Activated naive CD8-positive, alpha-beta T cell treated with anti-CD3 and anti-CD28 coated beads, Interleukin-2, amount 10 ng/mL, durations not matched to agents 7 days and 5 days (primary cell): ENCODE measurements at regions not wholly inside any gene's neighbourhood (a gene's known extent, or its start where the extent isn't known, plus 50 kb on each side); places are given as distances from the start of the nearest gene placed in this dataset.
"Not testable (repeated sequence)": the region's sequence is repeated elsewhere in the genome, so short reads cannot be mapped to it uniquely, and the experiment has no call there.

Source experiments
- ATAC-seq: fragments of 150-1000 bp; cut with Tn5 transposase; one replicate; pipeline ENCODE4 v1.10.0; 2021; ENCODE audit warnings: low read depth, moderate library complexity
- POLR2A ChIA-PET: fragments of 350-600 bp; sonication (Branson Sonifier 250); formaldehyde crosslinking; loops from one replicate; lab custom pipeline; 2021; ENCODE audit warnings: antibody characterized with exemption; lab: Charles Lee
- DNase-seq: peaks from one replicate; pipeline ENCODE4 v3.0.0; 2021
- H3K27ac Mint-ChIP-seq: one replicate; pipeline ENCODE4 v1.8.0; 2022; ENCODE audit warnings: mild to moderate bottlenecking, mixed read lengths
- H3K27me3 Mint-ChIP-seq: one replicate; pipeline ENCODE4 v1.8.0; 2022; ENCODE audit warnings: mild to moderate bottlenecking, moderate library complexity, mixed read lengths
- H3K36me3 Mint-ChIP-seq: one replicate; pipeline ENCODE4 v1.8.0; 2021; ENCODE audit warnings: mild to moderate bottlenecking, mixed read lengths
- H3K4me1 Mint-ChIP-seq: one replicate; pipeline ENCODE4 v1.8.0; 2021; ENCODE audit warnings: mixed read lengths
- H3K4me3 Mint-ChIP-seq: one replicate; pipeline ENCODE4 v1.8.0; 2022; ENCODE audit warnings: mild to moderate bottlenecking, moderate library complexity, mixed read lengths
- H3K9me3 Mint-ChIP-seq: one replicate; pipeline ENCODE4 v1.8.0; 2021; ENCODE audit warnings: mixed read lengths

DNA sequence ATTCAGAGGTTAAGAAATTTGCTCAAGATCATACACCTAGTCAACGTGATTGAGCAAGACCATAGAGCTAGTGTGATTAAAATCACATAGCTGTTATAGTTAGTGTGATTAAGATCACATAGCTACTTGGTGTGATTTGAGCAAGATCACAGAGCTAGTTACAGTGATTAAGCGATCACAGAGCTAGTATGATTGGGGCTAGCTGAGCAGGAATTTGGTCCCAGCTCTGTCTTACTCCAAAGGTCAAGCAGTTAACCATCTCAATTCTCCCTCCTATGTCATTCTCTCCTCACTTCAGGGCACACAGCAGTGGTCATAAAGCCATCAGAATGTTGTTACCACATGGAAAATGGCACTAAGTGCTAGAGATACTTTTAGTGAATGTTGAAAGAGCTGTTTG lies 158.2 kb downstream of the SPTSSA start:
- no peaks in the 10 kb centered on the region for H3K9me3 Mint-ChIP-seq
- H3K27ac Mint-ChIP-seq, result no peak overlapping the region
- POLR2A ChIA-PET, result no interaction called here

DNA sequence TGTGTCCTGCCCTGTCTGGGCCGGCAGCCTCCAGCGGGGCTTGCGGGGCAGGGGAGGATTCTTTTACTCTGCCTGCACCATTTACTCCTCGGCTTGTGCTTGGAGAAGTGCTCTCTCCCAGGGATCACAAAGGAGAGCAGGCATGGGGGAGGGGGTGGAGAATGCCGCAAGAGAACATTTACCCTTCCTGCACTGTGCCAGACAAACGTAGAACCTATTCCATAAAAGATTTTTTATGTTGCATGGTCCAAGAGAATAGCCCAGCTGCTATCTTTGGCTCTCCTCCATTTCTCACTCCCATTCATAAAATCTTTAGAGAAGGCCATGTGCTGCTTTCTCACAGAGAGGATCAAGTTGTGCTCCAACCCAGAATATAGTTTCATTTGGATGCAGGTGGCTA lies 159.4 kb downstream of the SPTSSA start:
- POLR2A ChIA-PET, result no interaction called here
- Mint-ChIP-seq H3K36me3 (no peaks in the 10 kb centered on the region), H3K4me3 (no peak overlapping the region), H3K27me3 (no peaks in the 10 kb centered on the region), H3K4me1 (peaks cover 2% of the 10 kb centered on the region), H3K9me3 (no peaks in the 10 kb centered on the region), H3K27ac (no peak overlapping the region)
- ATAC-seq (no peak), DNase-seq (no peak)

More for the DNA sequence above, 158.2 kb downstream of the SPTSSA start:
- no peaks in the 10 kb centered on the region for H3K4me1 Mint-ChIP-seq
- H3K36me3 Mint-ChIP-seq, result no peaks in the 10 kb centered on the region
- H3K27me3 Mint-ChIP-seq, result peaks cover 8% of the 10 kb centered on the region
- DNase-seq (no peak), ATAC-seq (no peak)
- H3K4me3 Mint-ChIP-seq, result no peak overlapping the region

DNA sequence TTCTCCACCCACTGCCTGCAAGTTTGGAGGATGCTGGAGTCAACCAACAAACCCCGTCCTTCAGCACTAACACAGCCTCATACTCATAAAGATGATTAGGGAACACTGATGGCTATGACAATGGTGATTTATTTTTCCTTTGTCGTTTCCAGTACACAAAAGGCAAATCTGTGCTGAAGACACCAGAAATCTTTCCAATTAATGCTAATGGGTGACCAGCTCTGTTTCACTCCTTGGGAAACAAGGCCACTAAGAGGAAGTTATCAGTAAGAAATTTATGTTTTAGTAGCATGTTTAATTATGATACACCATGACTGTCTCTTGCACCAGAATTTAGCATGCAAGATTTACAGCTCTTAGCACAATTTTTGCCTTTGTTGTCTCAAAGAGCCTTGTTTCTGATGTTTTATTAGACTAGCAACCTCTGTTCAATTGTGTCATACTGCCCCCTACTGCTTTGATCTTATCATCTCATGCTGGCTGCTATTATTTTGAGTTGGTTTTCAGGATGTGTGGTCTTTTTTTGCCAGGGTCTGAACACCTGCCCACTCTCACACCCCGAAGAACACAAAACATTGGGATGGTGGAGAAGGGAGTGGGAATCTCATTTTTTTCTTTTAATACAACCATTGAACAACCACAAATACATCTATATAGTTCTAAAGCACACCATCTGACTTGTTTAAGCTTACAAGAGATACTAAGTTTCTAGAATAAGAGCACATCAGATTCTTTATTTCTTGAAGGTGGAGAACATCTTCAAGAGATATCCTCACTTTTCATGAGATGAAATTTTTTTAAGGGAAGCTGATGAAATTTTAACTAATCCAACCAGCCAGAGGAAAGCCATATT lies 160.9 kb downstream of the SPTSSA start:
- ATAC-seq (no peak), DNase-seq (no peak)
- no peaks in the 10 kb centered on the region for H3K36me3 Mint-ChIP-seq
- H3K9me3 Mint-ChIP-seq, result no peaks in the 10 kb centered on the region
- H3K4me1 Mint-ChIP-seq, result peaks cover 2% of the 10 kb centered on the region
- POLR2A ChIA-PET, result no interaction called here
- H3K27me3 Mint-ChIP-seq, result no peaks in the 10 kb centered on the region
- H3K27ac Mint-ChIP-seq, result no peak overlapping the region
- H3K4me3 Mint-ChIP-seq, result no peak overlapping the region

DNA sequence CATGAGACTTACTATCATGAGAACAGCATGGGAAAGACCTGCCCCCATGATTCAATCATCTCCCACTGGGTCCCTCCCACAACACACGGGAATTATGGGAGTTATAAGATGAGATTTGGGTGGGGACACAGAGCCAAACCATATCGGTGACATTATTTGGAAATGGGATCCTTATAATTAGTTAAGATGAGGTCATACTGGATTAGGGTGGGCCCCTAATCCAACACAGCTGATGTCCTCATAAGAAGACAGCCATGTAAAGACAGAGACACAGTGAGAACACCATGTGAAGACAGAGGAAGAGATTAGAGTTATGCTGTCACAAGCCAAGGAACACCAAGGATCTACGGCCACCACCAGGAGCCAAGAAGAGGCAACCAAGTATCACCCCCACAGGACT lies 161.7 kb downstream of the SPTSSA start:
- H3K4me3 Mint-ChIP-seq, result no peak overlapping the region
- no peak overlapping the region for H3K27ac Mint-ChIP-seq
- no peaks in the 10 kb centered on the region for H3K36me3 Mint-ChIP-seq
- no peak for ATAC-seq
- POLR2A ChIA-PET, result no interaction called here
- H3K9me3 Mint-ChIP-seq, result no peaks in the 10 kb centered on the region
- H3K4me1 Mint-ChIP-seq, result peaks cover 2% of the 10 kb centered on the region
- H3K27me3 Mint-ChIP-seq, result no peaks in the 10 kb centered on the region
- DNase-seq, result no peak

DNA sequence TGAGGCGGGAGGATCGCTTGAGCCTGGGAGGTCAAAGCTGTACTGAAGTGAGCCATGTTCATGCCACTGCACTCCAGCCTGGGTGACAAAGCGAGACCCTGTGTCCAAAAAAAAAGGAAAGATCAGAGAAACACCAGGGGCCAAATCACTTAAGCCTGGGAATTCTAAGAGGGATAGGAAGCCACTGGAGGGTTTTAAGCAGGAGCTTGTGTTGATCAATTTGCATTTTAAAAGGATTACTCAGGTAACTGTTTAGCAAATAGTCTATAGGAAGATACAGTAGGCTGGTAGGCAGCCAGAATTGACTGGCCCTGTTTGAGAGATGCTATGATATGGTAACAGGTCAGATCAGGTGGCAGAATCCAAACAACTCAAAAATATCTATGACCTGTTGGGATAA lies 162.7 kb downstream of the SPTSSA start:
- H3K27ac Mint-ChIP-seq, result no peak overlapping the region
- H3K4me3 Mint-ChIP-seq, result no peak overlapping the region
- H3K9me3 Mint-ChIP-seq, result no peaks in the 10 kb centered on the region
- no peaks in the 10 kb centered on the region for H3K36me3 Mint-ChIP-seq
- no peak for DNase-seq
- ATAC-seq, result no peak
- peaks cover 2% of the 10 kb centered on the region for H3K4me1 Mint-ChIP-seq
- H3K27me3 Mint-ChIP-seq, result no peaks in the 10 kb centered on the region
- POLR2A ChIA-PET, result no interaction called here

DNA sequence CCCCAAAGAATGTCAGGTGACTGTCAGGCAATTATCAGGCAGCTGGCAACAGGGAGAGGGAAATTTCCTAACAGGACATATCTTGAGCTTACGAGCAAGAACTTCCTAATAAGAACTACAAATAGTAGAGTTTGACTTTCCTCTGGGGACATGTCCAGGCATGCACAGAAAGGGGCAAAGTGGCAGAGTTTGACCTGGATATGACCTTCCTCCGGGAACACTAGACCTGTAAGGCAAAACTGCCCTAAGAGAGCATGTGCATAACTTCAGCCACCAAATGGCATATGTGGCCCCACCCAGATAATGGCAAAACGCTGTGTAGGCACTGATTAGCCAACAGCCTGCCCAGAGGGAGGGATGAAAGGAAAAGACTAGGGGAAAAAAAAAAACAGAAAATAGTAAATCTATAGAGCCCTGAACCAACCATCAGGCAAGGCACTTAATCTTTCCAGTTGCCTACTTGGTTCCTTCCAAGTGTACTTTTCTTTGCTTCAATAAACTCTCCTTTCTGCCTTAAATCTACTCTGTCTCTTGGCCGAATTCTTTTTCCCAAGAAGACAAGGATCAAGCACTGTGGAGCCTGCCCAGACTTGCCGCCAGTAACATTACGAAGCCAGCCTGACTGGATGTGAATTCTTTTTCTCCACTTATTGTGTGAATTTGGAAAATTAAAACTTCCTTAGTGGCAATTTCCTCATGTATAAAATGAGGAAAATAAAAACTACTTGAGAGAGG lies 164.1 kb downstream of the SPTSSA start:
- POLR2A ChIA-PET, result no interaction called here
- H3K9me3 Mint-ChIP-seq, result no peaks in the 10 kb centered on the region
- H3K36me3 Mint-ChIP-seq, result no peaks in the 10 kb centered on the region
- DNase-seq (no peak), ATAC-seq (no peak)
- H3K4me3 Mint-ChIP-seq, result no peak overlapping the region
- H3K4me1 Mint-ChIP-seq, result peaks cover 2% of the 10 kb centered on the region
- H3K27ac Mint-ChIP-seq, result no peak overlapping the region
- H3K27me3 Mint-ChIP-seq, result peaks cover under 1% of the 10 kb centered on the region

DNA sequence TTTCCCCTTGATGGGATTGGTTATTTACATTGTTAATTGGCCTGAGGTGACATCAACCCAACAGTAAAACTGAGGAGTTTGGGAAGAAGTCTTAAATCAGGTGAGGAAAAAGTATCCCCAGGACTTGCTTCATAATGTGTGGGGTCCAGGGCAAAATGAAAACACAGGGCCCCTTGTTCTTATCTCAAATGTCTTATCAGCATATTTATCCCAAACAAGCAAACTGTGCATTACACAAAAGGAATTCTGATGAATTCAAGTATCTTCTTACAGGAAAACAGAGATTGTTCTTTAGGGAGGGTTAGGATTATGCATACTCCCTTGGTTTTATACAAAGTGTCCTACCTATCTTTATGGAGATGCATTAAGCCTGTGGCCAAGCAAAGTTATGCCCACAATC lies 178.4 kb downstream of the SPTSSA start:
- Mint-ChIP-seq H3K4me3 (no peak overlapping the region), H3K27me3 (peaks cover 8% of the 10 kb centered on the region), H3K27ac (no peak overlapping the region), H3K36me3 (no peaks in the 10 kb centered on the region), H3K4me1 (no peaks in the 10 kb centered on the region), H3K9me3 (no peaks in the 10 kb centered on the region)
- POLR2A ChIA-PET, result no interaction called here
- ATAC-seq (no peak), DNase-seq (no peak)

DNA sequence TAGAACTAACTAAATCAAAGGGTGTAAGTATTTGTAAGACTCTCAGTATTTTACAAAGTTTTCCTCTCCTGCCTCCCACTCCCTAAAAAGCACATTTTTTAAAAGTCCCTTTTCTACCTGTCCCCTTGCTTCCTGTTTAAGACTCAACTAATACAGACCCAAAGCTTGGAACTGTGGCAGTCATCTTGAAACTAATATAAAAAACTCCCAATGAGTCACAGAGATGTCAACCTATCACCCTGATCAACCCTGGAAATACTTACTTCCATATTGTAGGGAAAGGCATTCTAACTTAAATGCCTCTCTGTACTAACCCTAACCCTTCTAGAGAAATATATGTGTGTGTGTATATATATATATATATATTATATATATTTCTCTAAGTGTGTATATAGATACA lies 184.8 kb downstream of the SPTSSA start:
- no peak for ATAC-seq
- no peak for DNase-seq
- Mint-ChIP-seq H3K27me3 (peaks cover 10% of the 10 kb centered on the region), H3K4me1 (no peaks in the 10 kb centered on the region), H3K27ac (no peak overlapping the region), H3K9me3 (no peaks in the 10 kb centered on the region), H3K36me3 (no peaks in the 10 kb centered on the region), H3K4me3 (no peak overlapping the region)
- POLR2A ChIA-PET, result no interaction called here

DNA sequence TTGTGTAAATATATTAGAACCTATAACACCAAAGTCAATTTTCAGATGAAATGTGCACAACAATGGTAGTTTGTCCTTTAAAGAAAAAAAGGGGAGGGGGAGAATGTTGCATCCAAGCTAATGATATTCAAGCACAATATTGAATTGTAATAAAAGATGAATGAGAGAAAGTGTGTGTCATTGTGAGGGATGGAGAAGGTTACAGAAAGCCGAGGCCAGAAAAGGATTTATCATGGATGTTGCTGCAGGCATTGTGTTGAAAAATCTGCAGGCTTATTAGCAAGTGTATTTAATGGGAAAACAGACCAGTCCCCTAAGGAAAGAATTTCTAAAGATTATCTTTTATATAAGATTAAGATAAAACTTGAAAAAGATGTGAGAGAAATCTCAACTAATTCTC lies 186.5 kb downstream of the SPTSSA start:
- no peak overlapping the region for H3K27ac Mint-ChIP-seq
- DNase-seq, result no peak
- H3K27me3 Mint-ChIP-seq, result peaks cover 9% of the 10 kb centered on the region
- H3K9me3 Mint-ChIP-seq, result no peaks in the 10 kb centered on the region
- no peak overlapping the region for H3K4me3 Mint-ChIP-seq
- ATAC-seq, result no peak
- POLR2A ChIA-PET, result no interaction called here
- no peaks in the 10 kb centered on the region for H3K36me3 Mint-ChIP-seq
- no peaks in the 10 kb centered on the region for H3K4me1 Mint-ChIP-seq

DNA sequence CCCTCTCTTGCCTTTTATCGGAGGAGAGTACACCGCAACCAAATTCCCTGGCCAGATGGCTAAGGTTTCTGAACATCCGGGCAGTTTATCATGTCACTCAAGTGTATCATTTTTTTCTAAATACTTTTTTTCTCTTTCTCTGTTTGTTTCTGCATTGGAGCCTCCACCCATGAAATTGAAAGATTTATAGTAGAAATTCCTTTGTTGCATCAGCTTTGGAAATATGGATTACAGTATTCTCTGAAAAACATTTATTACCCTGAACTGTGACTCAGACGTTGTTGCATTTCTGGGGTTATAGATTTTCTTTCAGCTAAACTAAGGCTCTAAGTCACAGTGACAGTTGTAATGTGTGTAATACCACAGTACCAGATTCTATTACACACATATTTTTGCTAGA lies 187.0 kb downstream of the SPTSSA start:
- H3K36me3 Mint-ChIP-seq, result no peaks in the 10 kb centered on the region
- DNase-seq (no peak), ATAC-seq (no peak)
- H3K27me3 Mint-ChIP-seq, result peaks cover 9% of the 10 kb centered on the region
- no peaks in the 10 kb centered on the region for H3K9me3 Mint-ChIP-seq
- POLR2A ChIA-PET, result no interaction called here
- H3K4me1 Mint-ChIP-seq, result no peaks in the 10 kb centered on the region
- H3K4me3 Mint-ChIP-seq, result no peak overlapping the region
- H3K27ac Mint-ChIP-seq, result no peak overlapping the region

DNA sequence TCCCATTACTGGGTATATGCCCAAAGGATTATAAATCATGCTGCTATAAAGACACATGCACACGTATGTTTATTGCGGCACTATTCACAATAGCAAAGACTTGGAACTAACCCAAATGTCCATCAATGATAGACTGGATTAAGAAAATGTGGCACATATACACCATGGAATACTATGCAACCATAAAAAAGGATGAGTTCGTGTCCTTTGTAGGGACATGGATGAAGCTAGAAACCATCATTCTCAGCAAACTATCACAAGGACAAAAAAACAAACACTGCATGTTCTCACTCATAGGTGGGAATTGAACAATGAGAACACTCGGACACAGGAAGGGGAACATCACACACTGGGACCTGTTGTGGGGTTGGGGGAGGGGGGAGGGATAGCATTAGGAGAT lies 188.3 kb downstream of the SPTSSA start:
- Mint-ChIP-seq H3K27me3 (peaks cover 11% of the 10 kb centered on the region), H3K27ac (peak overlapping the region; percentile 13)
- H3K9me3 Mint-ChIP-seq, DNase-seq, H3K36me3 Mint-ChIP-seq, POLR2A ChIA-PET, H3K4me1 Mint-ChIP-seq, H3K4me3 Mint-ChIP-seq, ATAC-seq: not testable (repeated sequence)

DNA sequence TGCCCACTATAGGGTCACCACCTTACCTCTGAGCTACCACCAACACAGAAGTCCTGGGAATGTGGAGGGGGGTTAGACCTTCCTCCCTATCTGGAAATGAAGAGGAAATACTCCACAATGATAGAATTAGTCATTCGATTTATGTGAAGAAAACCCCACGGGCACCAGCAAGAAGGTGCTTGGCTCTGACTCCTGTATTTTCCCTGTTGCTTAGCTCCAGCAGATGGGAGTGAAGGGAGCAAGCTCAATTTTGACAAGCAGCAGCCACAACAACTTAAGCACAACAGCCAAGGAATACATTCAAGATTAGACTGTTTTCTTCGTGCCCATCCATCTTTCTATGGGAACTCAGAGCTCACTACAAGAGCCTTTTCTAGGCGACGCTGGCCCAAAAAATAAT lies 191.7 kb downstream of the SPTSSA start:
- H3K27me3 Mint-ChIP-seq, result peaks cover 2% of the 10 kb centered on the region
- POLR2A ChIA-PET, result no interaction called here
- DNase-seq (no peak), ATAC-seq (no peak)
- no peaks in the 10 kb centered on the region for H3K4me1 Mint-ChIP-seq
- H3K9me3 Mint-ChIP-seq, result no peaks in the 10 kb centered on the region
- no peak overlapping the region for H3K27ac Mint-ChIP-seq
- no peaks in the 10 kb centered on the region for H3K36me3 Mint-ChIP-seq
- H3K4me3 Mint-ChIP-seq, result no peak overlapping the region

DNA sequence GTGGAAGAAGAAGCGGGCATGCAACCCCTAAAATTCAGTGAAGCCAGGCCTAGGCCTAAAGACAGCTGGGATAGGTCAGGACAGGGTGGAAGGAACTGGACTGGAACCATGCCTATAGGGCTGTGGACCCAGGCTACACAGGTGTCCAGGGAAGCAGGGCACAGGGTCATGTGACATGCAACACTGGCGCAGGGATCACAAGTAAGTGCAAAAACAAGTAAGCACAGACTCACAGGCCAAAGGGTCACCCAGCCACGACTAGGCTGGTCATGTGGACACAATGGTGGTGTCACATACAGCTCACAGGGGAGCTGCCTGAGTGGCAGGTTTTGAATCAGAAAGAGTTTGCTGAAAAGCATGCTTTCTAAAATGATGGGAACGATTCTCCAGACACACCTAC lies 195.7 kb downstream of the SPTSSA start:
- peaks cover 9% of the 10 kb centered on the region for H3K27me3 Mint-ChIP-seq
- no peaks in the 10 kb centered on the region for H3K4me1 Mint-ChIP-seq
- no peak overlapping the region for H3K27ac Mint-ChIP-seq
- H3K4me3 Mint-ChIP-seq, result no peak overlapping the region
- POLR2A ChIA-PET, result no interaction called here
- no peaks in the 10 kb centered on the region for H3K9me3 Mint-ChIP-seq
- ATAC-seq (no peak), DNase-seq (no peak)
- no peaks in the 10 kb centered on the region for H3K36me3 Mint-ChIP-seq
